Stimulated activated CD4-positive, alpha-beta T cell treated with anti-CD3 and anti-CD28 coated beads, TNF-alpha, amount 100 ng/mL, for 24 hours (primary cell): ENCODE measurements at regions not wholly inside any gene's neighbourhood (a gene's known extent, or its start where the extent isn't known, plus 50 kb on each side); places are given as distances from the start of the nearest gene placed in this dataset.

ENCODE experiments used
- DNase-seq, 3 experiments: peaks; one replicate each; pipeline ENCODE4 v3.0.0-alpha.2; 2020; ENCODE audit warnings: low read depth in 3 of 3

DNA sequence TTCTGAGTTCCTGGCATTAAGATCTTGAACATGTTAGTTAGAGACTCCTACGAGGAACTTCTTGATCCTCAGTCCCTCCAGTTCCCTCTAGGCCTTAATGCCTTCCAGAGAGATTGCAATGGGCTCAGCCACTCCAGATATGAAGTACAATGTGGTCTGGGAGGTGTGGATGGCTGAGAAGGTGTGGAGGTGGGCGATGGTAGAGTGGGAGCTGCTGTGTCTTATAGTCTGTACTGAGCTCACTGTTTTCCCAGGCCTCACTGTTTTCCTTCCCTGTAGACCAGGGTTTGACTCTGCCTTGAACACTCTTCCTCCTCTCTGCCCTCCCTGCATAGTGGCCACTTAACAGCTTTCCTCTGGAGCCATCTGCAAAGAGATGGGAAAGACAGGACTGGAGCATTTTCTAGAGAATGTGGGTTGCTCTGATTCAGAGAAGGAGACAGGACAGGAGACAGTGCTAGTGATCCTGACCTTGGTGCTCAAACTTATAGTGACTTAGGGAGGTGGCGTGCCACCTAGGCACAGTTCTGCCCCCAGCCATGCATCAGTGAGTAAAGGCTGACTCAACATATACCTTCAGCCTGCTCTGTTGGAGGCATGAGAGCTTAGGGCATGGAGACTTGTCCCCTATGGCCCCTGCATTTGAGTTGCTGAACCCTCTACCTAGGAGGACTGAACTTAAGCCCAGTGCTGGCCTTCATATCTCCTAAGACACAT, 129.7 kb downstream of the TDRD15 start:
- DNase-seq, result no peak

GRCh38 chr2:21254170-21254965, 130.6 kb downstream of the TDRD15 start:
- no peak for DNase-seq

DNA sequence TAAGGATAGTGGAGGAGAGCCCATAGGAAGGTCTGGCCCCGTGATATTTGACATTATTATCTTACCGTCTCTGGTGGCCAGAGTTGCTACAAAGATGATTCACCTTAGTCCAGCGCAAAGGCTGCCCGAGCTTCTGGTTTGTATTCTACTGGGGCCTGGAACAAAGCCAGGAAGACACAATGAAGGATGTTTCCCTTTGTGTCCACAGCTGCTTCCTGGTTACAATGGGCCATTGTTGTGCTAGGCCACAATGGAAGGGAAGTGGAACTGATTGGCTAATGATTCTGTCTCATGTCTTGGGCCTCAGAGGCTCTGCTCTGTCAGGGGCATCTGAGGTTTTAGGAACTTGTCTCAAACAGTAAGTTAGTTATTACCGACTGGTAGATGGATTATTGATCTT, 132.2 kb downstream of the TDRD15 start:
- no peak for DNase-seq

DNA sequence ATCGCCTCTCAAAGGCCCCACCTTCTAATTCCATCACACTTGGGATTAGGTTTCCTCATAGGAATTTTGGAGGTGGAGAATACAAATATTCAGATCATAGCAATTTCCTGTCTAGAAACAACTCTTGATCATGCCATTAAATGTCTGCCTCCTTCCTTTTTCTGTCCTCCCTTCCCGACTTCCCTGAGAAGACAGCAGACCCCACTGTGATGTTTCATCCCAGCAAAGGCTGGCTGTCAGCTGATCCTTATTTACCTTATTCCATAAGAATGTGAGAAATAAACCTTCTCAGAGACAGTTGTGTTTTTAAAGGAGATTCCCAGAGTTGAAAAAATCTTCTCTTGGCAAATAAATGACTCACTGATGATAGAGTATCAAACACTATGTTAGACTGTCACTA, 133.9 kb downstream of the TDRD15 start:
- DNase-seq, result no peak

DNA sequence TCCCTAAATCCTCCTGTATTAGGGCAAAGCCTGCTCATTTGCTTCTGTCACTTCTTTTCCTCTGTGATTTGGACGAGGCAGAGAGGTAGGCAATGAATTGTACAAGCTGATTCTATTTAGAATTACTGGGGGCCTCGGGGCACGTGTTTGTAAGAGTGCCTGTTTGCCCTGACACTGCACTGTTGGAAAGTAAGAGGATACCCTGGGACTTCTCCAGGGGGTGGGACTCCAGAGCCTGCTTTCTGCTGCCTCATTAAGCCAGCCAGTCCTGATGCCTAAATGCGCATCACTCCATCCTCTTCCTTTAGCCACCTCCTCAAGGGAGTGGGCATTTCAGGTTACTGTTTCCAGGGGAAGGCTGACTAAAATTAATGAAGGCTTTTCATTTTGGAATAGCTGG, 134.3 kb downstream of the TDRD15 start:
- DNase-seq, result no peak

DNA sequence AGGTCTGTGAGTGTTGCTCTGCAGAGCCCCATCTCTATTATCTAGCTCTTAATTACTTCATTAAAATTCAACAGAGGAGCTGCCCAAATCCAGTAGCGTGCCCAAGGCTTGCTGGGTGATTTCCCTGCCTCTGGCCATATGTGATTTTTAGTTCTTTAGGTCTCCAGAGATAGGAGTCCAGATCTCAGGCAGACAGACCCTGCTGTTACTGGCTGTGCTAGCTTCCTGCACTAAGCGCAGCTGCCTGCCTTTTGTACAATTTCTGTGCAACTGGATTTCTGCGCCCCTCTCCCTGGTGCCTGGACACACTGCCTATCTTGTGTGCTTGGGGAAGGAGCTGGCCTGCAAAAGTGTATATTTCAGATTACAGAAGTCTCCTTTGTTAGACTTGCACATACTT, 136.5 kb downstream of the TDRD15 start:
- DNase-seq, result no peak

GRCh38 chr2:21261591-21261990, 137.8 kb downstream of the TDRD15 start:
- no peak for DNase-seq

DNA sequence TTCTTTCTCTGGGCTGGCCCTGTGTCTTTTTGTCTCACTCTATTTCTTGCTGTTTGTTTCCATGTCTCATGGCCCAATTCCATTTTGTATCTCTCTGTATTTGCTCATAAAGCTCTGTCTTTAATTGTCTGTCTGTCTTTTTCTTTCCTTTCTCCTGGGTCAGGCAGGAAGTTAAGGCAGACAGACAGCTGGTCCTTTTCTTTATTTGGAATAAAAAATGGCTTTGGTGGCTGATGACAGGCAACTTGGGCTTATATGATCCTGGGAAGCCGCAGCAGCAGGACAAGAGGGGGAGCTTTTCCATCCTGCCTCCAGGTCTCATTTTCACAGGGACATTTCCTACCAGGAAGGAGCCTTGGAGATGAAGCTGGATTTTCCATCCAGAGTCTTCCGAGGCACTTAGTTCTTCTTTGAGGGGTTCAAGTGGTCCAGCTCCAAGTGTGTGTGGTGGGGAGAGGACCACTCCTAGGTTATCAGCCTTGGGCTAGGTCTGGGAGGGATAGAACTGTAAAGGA, 138.7 kb downstream of the TDRD15 start:
- no peak for DNase-seq

DNA sequence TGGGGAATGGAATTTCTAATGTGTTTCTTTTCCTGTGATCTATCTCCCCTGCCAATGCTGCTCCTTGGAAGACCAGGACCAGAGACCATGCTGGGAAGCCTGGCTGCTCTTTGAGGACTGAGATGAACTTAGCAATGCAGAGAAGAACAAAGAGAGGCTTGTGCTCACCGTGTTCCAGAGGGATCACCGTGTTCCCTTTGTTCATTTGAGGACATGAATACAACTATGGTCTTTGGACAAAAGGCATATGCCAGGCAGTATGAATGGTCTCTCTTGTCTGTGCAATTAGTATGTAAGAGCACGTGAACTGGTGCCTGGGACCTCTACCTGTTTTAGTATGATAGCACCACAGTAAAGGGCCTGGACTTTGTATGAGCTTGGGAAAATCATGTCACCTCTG, 139.9 kb downstream of the TDRD15 start:
- no peak for DNase-seq

DNA sequence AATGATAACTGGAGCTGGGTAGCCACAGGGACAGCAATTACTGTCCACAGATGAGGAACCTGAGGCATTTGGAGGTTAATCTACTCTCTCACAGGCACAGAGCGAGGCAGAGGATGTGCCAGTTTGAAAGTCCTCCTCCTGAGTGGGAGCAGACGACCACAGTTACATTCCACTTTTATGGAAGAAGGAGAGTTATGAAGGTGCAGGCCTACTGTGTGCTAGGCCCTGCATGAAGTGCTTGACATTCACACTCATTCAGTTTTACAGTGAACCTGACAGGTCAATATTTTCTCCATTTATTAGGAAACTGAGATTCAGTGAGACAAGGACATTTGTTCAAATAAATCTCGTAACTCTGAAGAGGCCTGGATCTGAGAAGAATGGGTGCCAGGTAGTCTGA, 142.0 kb downstream of the TDRD15 start:
- DNase-seq, result no peak

GRCh38 chr2:21267232-21267835, 143.6 kb downstream of the TDRD15 start:
- DNase-seq, result no peak

- DNase-seq, result no peak
Measured at GRCh38 chr2:21268197-21268877, 144.6 kb downstream of the TDRD15 start.

- no peak for DNase-seq
Measured at GRCh38 chr2:21268878-21269224, 145.1 kb downstream of the TDRD15 start.

DNA sequence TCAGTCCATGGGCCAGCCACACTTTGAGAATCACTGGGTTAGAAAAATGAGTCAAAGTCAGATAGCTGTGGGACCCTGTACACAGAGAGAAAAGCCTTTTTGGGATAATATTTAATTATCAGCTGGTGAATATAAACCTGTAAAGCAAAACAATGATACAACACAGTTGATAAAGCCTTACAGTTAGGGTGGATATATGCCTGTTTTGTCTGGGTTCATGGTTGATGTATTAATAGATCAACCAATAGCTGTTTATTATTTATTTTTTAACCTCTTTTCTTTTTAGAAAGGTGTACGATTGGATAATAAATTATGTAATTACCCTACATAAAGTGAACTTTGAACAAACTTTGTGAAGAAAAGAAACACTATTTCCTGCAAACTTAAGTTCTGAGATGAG, 145.6 kb downstream of the TDRD15 start:
- DNase-seq, result no peak

- DNase-seq, result no peak
Measured at GRCh38 chr2:21270083-21270491, 146.3 kb downstream of the TDRD15 start.

- DNase-seq, result no peak
Measured at GRCh38 chr2:21270708-21271122, 146.9 kb downstream of the TDRD15 start.

- no peak for DNase-seq
Measured at GRCh38 chr2:21276163-21276562, 152.4 kb downstream of the TDRD15 start.

GRCh38 chr2:21277068-21278056, 153.6 kb downstream of the TDRD15 start:
- DNase-seq, result no peak

- no peak for DNase-seq
Measured at GRCh38 chr2:21279525-21279924, 155.8 kb downstream of the TDRD15 start.

GRCh38 chr2:21280793-21281192, 157.0 kb downstream of the TDRD15 start:
- DNase-seq, result no peak

DNA sequence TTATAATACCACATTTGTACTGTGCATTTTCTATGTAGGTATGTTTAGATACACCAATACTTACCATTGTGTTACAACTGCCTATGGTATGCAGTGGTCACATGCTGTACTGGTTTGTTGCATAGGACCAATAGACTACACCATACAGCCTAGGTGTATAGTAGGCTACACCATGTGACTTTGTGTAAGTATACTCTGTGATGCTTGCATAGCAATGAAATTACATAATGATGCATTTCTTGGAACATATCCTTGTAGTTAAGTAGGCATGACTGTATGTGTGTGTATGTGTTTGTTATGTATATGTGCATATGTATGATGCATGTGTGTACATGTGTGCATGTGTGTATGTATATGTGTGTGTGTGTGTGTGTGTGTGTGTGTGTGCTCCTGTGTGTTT, 157.6 kb downstream of the TDRD15 start:
- no peak for DNase-seq
